Mucosa of descending colon (tissue), 3 donors: ENCODE measurements at regions not wholly inside any gene's neighbourhood (a gene's known extent, or its start where the extent isn't known, plus 50 kb on each side); places are given as distances from the start of the nearest gene placed in this dataset.

Experiments used
- ATAC-seq: fragments of 200-7000 bp; cut with Tn5 transposase; one replicate; pipeline ENCODE4 v1.9.1; 2020; ENCODE audit warnings: mild to moderate bottlenecking, moderate library complexity
- DNase-seq, 3 donors: peaks; one replicate each; pipeline ENCODE4 v3.0.0-alpha.2; 2020
- H3K36me3 ChIP-seq: fragments of 200-600 bp; one replicate; pipeline ENCODE4 v1.8.0; 2021; ENCODE audit warnings: low read depth, mild to moderate bottlenecking
- H3K4me1 ChIP-seq: fragments of 200-600 bp; one replicate; pipeline ENCODE4 v1.8.0; 2021; ENCODE audit warnings: low read depth, mild to moderate bottlenecking
- H3K4me3 ChIP-seq: fragments of 200-600 bp; one replicate; pipeline ENCODE4 v1.8.0; 2021; ENCODE audit warnings: mild to moderate bottlenecking
- H3K9me3 ChIP-seq: fragments of 200-600 bp; one replicate; pipeline ENCODE4 v1.8.0; 2021; ENCODE audit warnings: mild to moderate bottlenecking
- intact Hi-C, 2 donors: fragments of 100-400 bp; cut with DNase I in 1 of 2; cut with micrococcal nuclease in 1 of 2; formaldehyde crosslinking; loops; one replicate each; pipeline versions ENCODE4 v1.11.0 to v1.11.1; 2022; cut with DNase I, micrococcal nuclease
- TF ChIP-seq, protein P1 (sequence below): fragments of 200-600 bp; IDR thresholded peaks from one replicate; pipeline ENCODE4 v1.8.0; 2022; ENCODE audit warnings: antibody characterized with exemption, mild to moderate bottlenecking
- donor health status: DM: no; HTN: no; CAD: no; lungs with moderate emphysema.
- donor health status: DM: no; HTN: no; CAD: no.
- donor health status: DM: no; HTN: yes; CAD: no.

DNA sequence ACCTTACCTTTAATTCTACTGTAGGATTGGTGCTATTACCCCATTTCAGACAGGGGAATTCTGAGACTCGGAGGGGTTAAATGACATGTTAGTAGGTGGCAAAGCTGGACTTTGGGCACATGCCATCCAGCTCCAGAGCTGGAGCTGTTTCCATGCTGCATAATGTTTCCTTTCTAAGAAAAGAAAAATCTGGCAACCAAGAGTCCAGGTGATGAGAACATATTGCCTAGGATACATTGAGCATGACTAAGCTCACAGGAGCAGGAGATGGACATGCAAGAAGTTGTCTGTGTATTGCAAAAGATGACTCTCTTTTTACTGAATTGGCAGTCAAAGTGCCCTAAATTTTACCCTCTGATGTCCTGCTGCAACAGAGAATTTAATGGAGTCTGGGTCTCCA is 150.8 kb upstream of the SYT13 start:
- no peaks in the 10 kb centered on the region for H3K4me1 ChIP-seq
- H3K9me3 ChIP-seq: no peaks in the 10 kb centered on the region
- ATAC-seq (no peak), DNase-seq (no peak)
- no peak overlapping the region for H3K4me3 ChIP-seq
- intact Hi-C loops: no loop called here
- TF ChIP-seq, protein P1, sequence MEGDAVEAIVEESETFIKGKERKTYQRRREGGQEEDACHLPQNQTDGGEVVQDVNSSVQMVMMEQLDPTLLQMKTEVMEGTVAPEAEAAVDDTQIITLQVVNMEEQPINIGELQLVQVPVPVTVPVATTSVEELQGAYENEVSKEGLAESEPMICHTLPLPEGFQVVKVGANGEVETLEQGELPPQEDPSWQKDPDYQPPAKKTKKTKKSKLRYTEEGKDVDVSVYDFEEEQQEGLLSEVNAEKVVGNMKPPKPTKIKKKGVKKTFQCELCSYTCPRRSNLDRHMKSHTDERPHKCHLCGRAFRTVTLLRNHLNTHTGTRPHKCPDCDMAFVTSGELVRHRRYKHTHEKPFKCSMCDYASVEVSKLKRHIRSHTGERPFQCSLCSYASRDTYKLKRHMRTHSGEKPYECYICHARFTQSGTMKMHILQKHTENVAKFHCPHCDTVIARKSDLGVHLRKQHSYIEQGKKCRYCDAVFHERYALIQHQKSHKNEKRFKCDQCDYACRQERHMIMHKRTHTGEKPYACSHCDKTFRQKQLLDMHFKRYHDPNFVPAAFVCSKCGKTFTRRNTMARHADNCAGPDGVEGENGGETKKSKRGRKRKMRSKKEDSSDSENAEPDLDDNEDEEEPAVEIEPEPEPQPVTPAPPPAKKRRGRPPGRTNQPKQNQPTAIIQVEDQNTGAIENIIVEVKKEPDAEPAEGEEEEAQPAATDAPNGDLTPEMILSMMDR: no peak
- no peaks in the 10 kb centered on the region for H3K36me3 ChIP-seq

DNA sequence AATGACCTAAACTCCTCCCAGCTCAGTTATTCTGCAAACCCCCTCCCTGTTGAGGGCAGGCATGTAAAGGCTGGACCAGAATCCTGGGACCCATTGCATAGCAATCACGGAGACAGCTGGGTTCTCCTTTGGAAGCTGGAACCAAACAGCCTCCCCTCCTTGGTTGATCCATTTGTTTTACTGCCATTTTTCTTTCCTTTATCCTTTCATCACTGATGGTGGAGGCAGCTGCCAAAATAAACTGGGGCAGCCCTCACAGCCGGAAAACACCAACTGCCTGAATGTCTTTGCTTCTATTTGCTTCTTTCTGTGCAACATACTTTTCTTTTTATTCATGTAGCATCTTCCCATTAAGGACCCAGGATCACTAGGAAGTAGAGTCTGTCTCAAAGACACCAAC is 150.0 kb upstream of the SYT13 start:
- TF ChIP-seq, protein P1: no peak
- intact Hi-C loops: no loop called here

GRCh38 chr11:45435706-45436105 is 149.6 kb upstream of the SYT13 start:
- no peaks in the 10 kb centered on the region for H3K9me3 ChIP-seq
- TF ChIP-seq, protein P1: no peak
- intact Hi-C loops: no loop called here
- no peaks in the 10 kb centered on the region for H3K36me3 ChIP-seq
- H3K4me3 ChIP-seq: no peak overlapping the region
- no peaks in the 10 kb centered on the region for H3K4me1 ChIP-seq
- ATAC-seq: no peak
- DNase-seq: no peak

More for the DNA sequence above, 150.0 kb upstream of the SYT13 start:
- no peak for DNase-seq
- H3K36me3 ChIP-seq: no peaks in the 10 kb centered on the region
- H3K9me3 ChIP-seq: no peaks in the 10 kb centered on the region
- no peak overlapping the region for H3K4me3 ChIP-seq
- no peaks in the 10 kb centered on the region for H3K4me1 ChIP-seq
- ATAC-seq: no peak

DNA sequence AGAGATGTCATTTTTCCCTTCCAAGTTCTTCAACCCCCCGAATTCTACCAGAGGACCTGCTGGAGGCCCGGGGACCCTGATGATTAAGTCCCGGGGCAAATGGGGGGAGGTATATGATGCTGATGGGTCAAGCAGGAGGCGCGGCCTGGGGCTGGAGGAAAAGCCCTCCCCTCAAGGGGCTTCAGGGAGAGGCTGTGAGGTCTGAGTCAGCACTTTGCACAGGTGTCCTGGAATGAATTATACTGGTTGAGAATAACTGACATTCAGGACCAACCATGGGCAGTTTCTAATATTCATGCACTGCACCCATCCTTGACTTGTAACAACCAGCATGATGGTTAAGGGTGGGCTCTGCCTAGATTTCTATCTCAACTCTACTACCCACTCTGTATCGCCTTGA is 146.8 kb upstream of the SYT13 start:
- intact Hi-C loops: no loop called here
- H3K4me3 ChIP-seq: no peak overlapping the region
- DNase-seq (no peak), ATAC-seq (no peak)
- H3K4me1 ChIP-seq: no peaks in the 10 kb centered on the region
- H3K9me3 ChIP-seq: no peaks in the 10 kb centered on the region
- TF ChIP-seq, protein P1: no peak
- no peaks in the 10 kb centered on the region for H3K36me3 ChIP-seq

GRCh38 chr11:45432100-45432499 is 146.0 kb upstream of the SYT13 start:
- Histone ChIP-seq H3K9me3 (no peaks in the 10 kb centered on the region), H3K36me3 (no peaks in the 10 kb centered on the region), H3K4me3 (no peak overlapping the region), H3K4me1 (no peaks in the 10 kb centered on the region)
- DNase-seq: no peak
- intact Hi-C loops: no loop called here
- TF ChIP-seq, protein P1: no peak
- no peak for ATAC-seq
